ENCODE measurements at regions not wholly inside any gene's neighbourhood (a gene's known extent, or its start where the extent isn't known, plus 50 kb on each side); places are given as distances from the start of the nearest gene placed in this dataset.

DNA sequence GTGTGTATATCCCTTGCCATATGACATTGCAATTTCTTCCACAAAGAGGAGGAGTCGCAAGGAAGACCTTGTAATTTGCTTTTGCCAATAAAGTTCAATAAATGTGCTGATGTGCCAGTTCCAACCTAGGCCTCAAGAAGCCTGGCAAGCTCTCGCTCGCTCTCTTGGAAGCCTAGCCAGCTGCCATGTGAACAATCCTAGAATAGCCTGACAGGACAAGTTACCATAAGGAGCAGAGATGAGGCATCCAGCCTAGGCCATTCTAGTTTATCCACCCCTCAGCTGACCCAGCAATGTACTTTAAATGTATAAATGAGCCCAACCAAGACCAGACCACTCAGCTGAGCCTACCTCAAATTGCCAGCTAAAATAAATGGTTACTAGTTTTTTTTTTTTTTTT lies 145.7 kb upstream of the QRFPR start:
- Histone ChIP-seq H3K27me3 (ENCODE audit: insufficient read depth, low read length, poor library complexity) (peaks cover 4% of the 10 kb centered on the region), H3K9me3 (ENCODE audit: insufficient read depth, low read length, severe bottlenecking) (no peaks in the 10 kb centered on the region), H3K4me2 (ENCODE audit: insufficient read depth, low read length) (no peak overlapping the region), H3K36me3 (ENCODE audit: insufficient read depth, low read length) (no peaks in the 10 kb centered on the region), H3K4me3 (ENCODE audit: low read depth in 1 of 2, low read length in 2 of 2) (no peak overlapping the region), H3K4me1 (ENCODE audit: insufficient read depth, low read length) (no peaks in the 10 kb centered on the region), H3K9ac (ENCODE audit: low read depth, low read length) (no peak overlapping the region), H3K27ac (ENCODE audit: low read length) (no peak overlapping the region), H2AFZ (ENCODE audit: low read depth, low read length) (no peak overlapping the region), H4K20me1 (ENCODE audit: insufficient read depth, low read length) (no peaks in the 10 kb centered on the region), H3K79me2 (ENCODE audit: insufficient read depth, low read length) (no peaks in the 10 kb centered on the region)
- DNase-seq = no peak
- no peak for ATAC-seq (ENCODE audit: insufficient read depth, low read depth)
- TF ChIP-seq, protein P1, sequence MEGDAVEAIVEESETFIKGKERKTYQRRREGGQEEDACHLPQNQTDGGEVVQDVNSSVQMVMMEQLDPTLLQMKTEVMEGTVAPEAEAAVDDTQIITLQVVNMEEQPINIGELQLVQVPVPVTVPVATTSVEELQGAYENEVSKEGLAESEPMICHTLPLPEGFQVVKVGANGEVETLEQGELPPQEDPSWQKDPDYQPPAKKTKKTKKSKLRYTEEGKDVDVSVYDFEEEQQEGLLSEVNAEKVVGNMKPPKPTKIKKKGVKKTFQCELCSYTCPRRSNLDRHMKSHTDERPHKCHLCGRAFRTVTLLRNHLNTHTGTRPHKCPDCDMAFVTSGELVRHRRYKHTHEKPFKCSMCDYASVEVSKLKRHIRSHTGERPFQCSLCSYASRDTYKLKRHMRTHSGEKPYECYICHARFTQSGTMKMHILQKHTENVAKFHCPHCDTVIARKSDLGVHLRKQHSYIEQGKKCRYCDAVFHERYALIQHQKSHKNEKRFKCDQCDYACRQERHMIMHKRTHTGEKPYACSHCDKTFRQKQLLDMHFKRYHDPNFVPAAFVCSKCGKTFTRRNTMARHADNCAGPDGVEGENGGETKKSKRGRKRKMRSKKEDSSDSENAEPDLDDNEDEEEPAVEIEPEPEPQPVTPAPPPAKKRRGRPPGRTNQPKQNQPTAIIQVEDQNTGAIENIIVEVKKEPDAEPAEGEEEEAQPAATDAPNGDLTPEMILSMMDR (IDR thresholded peaks at IDR 0.05; ENCODE audit: borderline replicate concordance, extremely low read depth, low read length, poor library complexity, severe bottlenecking) = no peak
- no peak for TF ChIP-seq EZH2 (IDR thresholded peaks at IDR 0.05; ENCODE audit: borderline replicate concordance, low read depth, low read length, severe bottlenecking)

DNA sequence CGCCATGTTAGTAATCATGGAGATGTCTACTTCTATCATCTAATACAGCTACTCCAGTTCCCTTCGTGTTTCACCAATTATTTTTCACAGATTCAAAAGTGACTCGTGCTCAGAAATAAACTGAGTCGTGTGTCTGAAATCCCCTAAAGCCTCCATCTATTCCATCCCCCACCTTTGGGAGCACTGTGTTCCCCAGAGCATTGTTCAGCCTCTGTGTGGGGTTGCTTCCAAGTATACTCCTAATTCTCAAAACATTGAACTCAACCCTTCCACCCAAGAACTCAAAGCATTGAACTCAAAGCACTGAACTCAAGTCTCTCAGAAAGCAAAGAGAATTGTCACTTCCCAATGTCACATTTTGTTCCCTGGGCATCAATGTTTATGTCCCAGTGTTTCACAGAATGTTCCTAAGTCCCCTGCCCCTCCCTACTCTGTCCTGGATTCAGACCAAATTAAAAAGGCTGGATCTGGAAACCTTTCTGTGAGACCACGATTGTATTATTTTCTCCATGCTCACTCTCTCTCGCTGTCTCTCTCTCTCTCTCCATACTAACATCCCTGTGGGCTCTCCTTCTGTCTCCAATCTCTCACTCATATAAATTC lies 138.5 kb upstream of the QRFPR start:
- Histone ChIP-seq H3K27me3 (ENCODE audit: insufficient read depth, low read length, poor library complexity) (no peaks in the 10 kb centered on the region), H4K20me1 (ENCODE audit: insufficient read depth, low read length) (no peaks in the 10 kb centered on the region), H3K79me2 (ENCODE audit: insufficient read depth, low read length) (no peaks in the 10 kb centered on the region), H3K4me1 (ENCODE audit: insufficient read depth, low read length) (no peaks in the 10 kb centered on the region), H3K4me3 (ENCODE audit: low read depth in 1 of 2, low read length in 2 of 2) (no peak overlapping the region), H3K27ac (ENCODE audit: low read length) (no peak overlapping the region), H3K9me3 (ENCODE audit: insufficient read depth, low read length, severe bottlenecking) (no peaks in the 10 kb centered on the region), H3K36me3 (ENCODE audit: insufficient read depth, low read length) (no peaks in the 10 kb centered on the region), H3K4me2 (ENCODE audit: insufficient read depth, low read length) (no peak overlapping the region), H2AFZ (ENCODE audit: low read depth, low read length) (no peak overlapping the region), H3K9ac (ENCODE audit: low read depth, low read length) (no peak overlapping the region)
- DNase-seq = no peak
- ATAC-seq (ENCODE audit: insufficient read depth, low read depth) = no peak
- no peak for TF ChIP-seq EZH2 (IDR thresholded peaks at IDR 0.05; ENCODE audit: borderline replicate concordance, low read depth, low read length, severe bottlenecking)
- TF ChIP-seq, protein P1 (IDR thresholded peaks at IDR 0.05; ENCODE audit: borderline replicate concordance, extremely low read depth, low read length, poor library complexity, severe bottlenecking) = no peak

DNA sequence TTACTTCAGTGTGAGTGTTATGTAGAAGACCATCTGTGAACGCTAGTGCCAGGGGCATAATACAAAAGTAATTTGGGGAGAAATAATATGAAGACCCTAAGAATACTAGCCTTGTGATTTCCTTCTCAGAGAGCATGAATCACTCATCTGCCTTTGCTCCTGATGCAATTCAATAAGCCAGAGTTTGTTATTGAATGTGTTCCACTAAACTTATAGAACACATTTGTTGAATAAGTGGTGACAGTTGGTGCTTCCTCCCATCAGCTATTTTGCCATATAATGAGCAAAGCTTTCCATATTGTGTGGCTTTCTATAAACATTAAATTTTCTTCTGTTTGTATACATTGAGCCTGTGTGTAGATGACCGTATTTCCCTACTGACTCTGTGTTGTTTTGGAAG lies 136.4 kb upstream of the QRFPR start:
- H2AFZ ChIP-seq (ENCODE audit: low read depth, low read length) = no peak overlapping the region
- no peak overlapping the region for H3K27ac ChIP-seq (ENCODE audit: low read length)
- no peaks in the 10 kb centered on the region for H4K20me1 ChIP-seq (ENCODE audit: insufficient read depth, low read length)
- no peaks in the 10 kb centered on the region for H3K4me1 ChIP-seq (ENCODE audit: insufficient read depth, low read length)
- DNase-seq (no peak), ATAC-seq (ENCODE audit: insufficient read depth, low read depth) (no peak)
- H3K4me2 ChIP-seq (ENCODE audit: insufficient read depth, low read length) = no peak overlapping the region
- no peak overlapping the region for H3K4me3 ChIP-seq (ENCODE audit: low read depth in 1 of 2, low read length in 2 of 2)
- no peaks in the 10 kb centered on the region for H3K79me2 ChIP-seq (ENCODE audit: insufficient read depth, low read length)
- TF ChIP-seq, protein P1 (IDR thresholded peaks at IDR 0.05; ENCODE audit: borderline replicate concordance, extremely low read depth, low read length, poor library complexity, severe bottlenecking) = no peak
- TF ChIP-seq EZH2 (IDR thresholded peaks at IDR 0.05; ENCODE audit: borderline replicate concordance, low read depth, low read length, severe bottlenecking) = no peak
- no peaks in the 10 kb centered on the region for H3K36me3 ChIP-seq (ENCODE audit: insufficient read depth, low read length)
- no peaks in the 10 kb centered on the region for H3K27me3 ChIP-seq (ENCODE audit: insufficient read depth, low read length, poor library complexity)
- H3K9ac ChIP-seq (ENCODE audit: low read depth, low read length) = no peak overlapping the region
- no peaks in the 10 kb centered on the region for H3K9me3 ChIP-seq (ENCODE audit: insufficient read depth, low read length, severe bottlenecking)
